NCI-H2196 (cell line): ENCODE measurements at regions not wholly inside any gene's neighbourhood (a gene's known extent, or its start where the extent isn't known, plus 50 kb on each side); places are given as distances from the start of the nearest gene placed in this dataset.

Experiments used
- DNase-seq: peaks from one replicate; lab custom pipeline; 2025; ENCODE audit not compliant: unreplicated experiment; lab: John Stamatoyannopoulos, UW

DNA sequence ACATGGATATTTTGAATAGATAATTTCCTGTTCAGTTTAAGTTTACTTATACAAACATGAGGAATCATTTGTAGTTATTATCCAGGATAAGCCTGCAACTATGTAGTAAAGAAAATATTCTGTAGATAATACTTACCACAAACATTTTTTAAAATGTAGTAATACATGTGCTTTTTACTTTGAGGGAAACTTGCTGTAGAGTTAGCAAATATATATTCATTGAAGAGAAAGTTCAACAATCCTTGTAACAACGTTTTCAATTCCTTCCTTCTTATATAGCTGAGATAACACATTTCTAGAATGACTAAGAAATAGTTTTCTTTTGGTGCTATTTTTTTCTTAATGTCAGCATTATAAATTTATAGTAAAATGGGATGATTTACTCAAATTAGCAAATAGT lies 664.6 kb upstream of the ADAMTS5 start:
- no peak for DNase-seq

GRCh38 chr21:27622631-27623030 lies 655.7 kb upstream of the ADAMTS5 start:
- DNase-seq: no peak

DNA sequence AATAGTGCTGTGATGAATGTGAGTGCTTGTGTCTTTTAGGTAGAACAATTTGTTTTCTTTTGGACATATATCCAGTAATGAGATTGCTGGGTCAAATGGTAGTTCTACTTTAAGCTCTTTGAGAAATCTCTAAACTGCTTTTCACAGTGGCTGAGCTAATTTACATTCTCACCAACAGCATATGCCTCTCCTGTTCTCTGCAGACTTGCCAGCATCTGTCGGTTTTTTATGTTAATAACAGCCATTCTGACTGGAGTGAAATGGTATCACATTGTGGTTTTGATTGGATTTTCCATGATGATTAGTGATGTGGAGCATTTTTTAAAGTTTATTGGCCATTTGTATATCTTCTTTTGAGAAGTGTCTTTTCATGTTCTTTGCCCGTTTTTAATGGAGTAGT lies 647.3 kb upstream of the ADAMTS5 start:
- DNase-seq: no peak

DNA sequence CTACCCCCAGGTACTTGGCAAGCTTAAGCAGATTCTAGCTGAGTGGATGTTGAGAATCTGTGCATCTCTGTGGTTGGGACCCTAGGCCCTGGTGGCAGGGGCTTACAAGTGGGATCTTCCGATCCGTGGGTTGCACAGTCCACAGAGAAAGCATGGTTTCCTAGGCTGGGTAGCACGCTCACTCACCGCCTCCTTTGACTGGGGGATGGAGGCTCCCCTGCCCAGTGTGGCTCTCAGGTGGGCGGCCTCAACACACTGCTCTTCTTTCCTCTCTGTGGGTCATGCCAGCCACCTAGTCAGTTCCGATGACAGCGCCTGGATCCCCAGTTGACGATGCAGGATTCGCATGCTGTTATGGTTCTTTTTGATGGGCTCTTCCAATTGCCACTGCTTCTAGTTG lies 639.5 kb upstream of the ADAMTS5 start:
- DNase-seq: no peak

GRCh38 chr21:27596196-27596595 lies 629.3 kb upstream of the ADAMTS5 start:
- no peak for DNase-seq

- DNase-seq: no peak
Observed at GRCh38 chr21:27595716-27596115, 628.8 kb upstream of the ADAMTS5 start.

GRCh38 chr21:27590271-27590670 lies 623.4 kb upstream of the ADAMTS5 start:
- DNase-seq: no peak

DNA sequence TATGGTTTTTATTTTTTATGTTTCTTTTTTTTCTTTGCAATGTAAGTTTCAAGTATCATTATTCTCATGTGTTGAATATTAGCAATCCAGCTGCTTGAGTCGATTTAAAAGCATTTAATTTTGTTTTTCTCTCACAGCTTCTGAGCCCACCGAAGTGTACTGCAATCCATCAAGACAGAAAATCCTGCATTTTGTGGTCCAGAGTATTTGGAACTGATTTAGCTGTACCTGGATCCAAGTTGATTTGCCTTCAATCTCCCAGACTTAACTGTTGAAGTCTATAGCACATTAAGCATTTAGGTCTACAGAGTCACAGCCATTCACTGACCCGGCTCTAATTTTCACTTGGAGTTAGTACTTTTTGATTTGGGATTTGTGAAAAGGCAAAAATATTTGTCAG lies 622.9 kb upstream of the ADAMTS5 start:
- DNase-seq: no peak

DNA sequence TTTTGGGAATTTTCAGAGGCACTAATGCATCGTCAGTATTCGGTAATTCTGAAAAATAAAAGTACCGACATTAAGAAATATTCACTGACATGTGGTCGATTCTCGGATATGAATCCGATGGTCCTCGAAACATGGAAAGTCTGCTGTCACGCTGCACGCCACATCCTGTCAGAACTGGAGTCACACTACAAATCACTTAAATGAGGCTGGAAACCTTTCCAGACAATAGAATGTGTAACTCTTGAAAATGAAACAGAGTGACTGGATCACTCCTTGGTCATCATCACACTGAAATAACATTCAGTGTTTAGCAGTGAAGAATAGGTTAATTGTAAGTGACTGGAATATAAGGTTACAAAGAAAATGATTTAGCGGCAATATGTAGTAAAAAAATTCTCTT lies 620.1 kb upstream of the ADAMTS5 start:
- no peak for DNase-seq

- no peak for DNase-seq
Observed at GRCh38 chr21:27586326-27586725, 619.4 kb upstream of the ADAMTS5 start.

DNA sequence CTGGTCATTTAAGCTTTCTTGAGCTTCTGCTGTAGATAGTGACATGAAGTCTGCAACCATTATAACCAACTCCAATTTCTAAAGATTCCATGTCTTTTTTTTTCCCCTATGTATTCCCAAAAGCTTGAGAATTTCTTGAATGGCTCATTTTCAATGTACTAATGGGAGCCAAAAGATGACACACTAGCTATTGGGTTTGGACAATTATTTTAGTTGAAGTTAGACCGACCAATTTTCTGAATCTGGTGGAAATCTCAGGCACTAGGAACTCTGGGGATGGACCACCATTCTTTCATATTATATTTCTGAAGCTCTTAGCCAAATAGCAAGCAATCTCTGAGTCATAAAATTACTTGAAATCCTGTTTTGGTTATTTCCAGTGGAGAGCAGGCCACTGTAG lies 617.4 kb upstream of the ADAMTS5 start:
- DNase-seq: no peak

GRCh38 chr21:27582948-27583430 lies 616.1 kb upstream of the ADAMTS5 start:
- no peak for DNase-seq

DNA sequence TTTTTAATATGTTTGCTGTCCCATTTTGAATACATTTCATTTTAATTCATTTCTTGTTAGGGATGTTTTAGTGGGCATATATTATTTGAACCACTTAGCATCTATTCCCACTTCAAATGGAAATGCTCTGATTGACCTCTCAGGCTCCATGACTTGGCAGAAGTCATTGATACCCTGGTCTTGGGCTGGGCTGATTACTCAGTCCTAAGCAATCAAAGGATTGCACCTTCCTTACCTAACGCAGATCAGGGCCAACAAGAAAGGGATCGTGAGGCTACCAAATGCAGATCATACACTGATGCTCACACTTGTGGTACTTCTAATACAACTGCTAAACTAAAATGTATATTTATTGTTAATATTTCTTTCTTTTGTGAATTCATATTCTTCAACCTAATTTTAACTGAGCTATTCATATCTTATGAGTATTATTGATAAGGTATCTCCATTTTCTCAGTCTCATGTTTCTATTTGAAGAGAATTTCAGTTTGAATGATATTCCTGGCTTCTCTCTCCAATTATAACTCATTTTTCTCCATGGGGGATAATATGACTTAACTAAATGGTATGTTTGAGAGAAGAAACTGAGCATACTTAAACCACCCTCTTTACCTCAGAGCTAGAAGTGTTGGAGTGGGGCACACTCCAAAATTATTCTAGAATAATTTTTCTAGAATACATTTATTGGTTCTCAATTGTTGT lies 615.5 kb upstream of the ADAMTS5 start:
- DNase-seq: no peak

- no peak for DNase-seq
Observed at GRCh38 chr21:27581168-27581567, 614.3 kb upstream of the ADAMTS5 start.

- no peak for DNase-seq
Observed at GRCh38 chr21:27580276-27580675, 613.4 kb upstream of the ADAMTS5 start.

- no peak for DNase-seq
Observed at GRCh38 chr21:27578741-27579265, 611.9 kb upstream of the ADAMTS5 start.

GRCh38 chr21:27572696-27573095 lies 605.8 kb upstream of the ADAMTS5 start:
- DNase-seq: no peak

DNA sequence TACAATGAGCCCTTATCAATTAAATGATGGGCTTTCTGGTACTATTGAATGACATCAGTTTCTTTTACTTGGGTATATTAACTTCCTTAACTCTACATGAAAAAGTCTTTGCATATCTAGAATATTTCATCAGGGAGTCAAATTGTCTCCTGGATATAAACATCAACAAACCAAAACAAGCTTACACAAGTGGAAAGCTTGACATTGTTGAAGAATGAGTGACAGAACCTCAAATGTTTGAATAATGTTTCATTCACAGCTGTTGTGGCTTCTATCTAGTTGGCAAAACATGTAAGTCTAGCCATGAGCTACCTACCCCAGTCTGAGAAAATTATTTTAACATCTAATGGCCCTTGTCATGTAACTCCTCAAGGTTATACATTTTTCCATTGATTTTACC lies 604.8 kb upstream of the ADAMTS5 start:
- no peak for DNase-seq

DNA sequence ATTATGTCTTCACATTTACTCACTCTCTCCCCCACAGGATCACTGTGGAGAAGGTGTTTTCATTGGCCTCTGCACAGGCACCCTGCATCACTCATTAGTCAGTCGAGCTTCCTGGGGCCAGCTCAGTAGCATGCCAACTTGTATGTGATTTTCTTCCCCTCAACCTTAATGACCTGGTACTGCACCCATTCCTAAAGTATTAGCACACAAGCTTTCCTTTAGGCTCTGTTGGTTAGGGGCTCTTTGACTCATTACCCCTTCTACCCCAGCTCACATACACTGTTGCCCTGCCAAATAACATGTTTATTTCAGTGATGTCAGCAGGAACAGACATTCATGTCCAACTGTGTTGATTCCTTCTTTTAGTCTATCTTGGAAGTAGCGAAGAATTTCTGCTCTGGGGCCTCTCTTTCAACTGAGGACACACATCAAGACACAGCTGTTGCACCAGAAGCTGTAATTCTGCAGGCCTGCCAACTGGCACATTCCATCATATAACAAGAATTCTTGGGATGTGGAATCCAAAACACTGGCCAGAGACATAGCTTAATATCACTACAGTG lies 603.5 kb upstream of the ADAMTS5 start:
- no peak for DNase-seq

DNA sequence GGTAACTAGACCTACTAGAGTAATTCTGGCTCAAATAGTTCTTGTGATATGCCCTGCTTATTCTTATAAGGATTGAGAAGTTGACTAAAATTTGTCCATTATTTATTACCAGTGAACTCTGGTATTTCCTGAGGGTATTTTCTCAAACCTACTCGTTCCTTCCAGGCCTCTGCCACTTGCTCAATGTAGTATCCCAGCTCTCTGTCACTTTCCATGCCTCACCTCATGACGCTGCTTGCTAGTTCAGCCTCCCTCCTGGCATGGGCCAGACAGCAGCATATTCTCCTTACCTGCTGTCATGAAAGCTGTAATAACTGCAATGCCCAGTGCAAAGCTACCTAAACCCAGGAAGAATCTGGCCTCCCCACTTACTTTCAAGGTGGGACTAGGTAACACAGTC lies 602.9 kb upstream of the ADAMTS5 start:
- DNase-seq: no peak

DNA sequence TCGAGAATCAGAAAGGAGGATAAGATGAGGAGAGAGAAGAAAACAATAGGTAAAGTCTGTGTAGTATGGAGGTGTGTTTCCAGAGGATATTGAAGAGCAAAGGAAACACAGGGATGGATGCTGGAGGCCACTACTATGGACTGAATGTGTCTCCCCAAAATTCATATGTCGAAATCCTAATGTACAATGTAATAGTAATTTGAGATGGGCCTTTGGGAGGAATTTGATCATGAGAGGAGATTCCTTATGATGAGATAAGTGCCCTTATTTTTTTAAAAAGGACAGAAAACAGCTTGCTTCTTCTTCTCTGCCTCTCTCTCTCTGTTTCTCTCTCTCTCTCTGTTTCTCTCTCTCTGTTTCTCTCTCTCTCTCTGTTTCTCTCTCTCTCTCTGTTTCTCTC lies 602.2 kb upstream of the ADAMTS5 start:
- DNase-seq: no peak

- DNase-seq: no peak
Observed at GRCh38 chr21:27567381-27567780, 600.5 kb upstream of the ADAMTS5 start.

DNA sequence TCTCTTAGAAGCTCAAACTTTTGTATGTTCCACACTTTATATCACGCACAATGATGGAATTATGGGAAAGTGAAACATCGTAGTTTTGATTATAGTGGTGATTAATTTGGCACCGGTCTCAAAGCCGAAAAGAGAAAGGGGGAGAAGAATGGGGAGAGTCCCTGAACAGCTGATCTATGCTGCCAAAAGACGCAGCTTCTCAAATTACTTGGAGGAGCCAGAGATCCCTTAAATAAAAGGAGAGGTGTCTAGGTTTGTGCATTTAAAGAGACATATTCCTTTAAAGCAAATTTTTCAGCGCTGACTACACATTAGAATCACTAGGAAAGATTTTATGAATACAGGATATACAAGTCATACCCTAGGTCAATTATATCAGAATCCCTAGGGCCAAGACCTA lies 599.6 kb upstream of the ADAMTS5 start:
- no peak for DNase-seq
